ENCODE measurements at regions not wholly inside any gene's neighbourhood (a gene's known extent, or its start where the extent isn't known, plus 50 kb on each side); places are given as distances from the start of the nearest gene placed in this dataset.

GRCh38 chr10:130743751-130744271, 567.7 kb downstream of the TCERG1L start:
- DNase-seq (ENCODE audit: insufficient read length, low spot score) (no peak), FAIRE-seq (no peak)
- no peak for TF ChIP-seq CTCF (IDR thresholded peaks at IDR 0.05; ENCODE audit: insufficient read depth, missing control alignments)

- no peak for DNase-seq (ENCODE audit: insufficient read length, low spot score)
- FAIRE-seq, result no peak
- no peak for TF ChIP-seq CTCF (IDR thresholded peaks at IDR 0.05; ENCODE audit: insufficient read depth, missing control alignments)
Measured at GRCh38 chr10:130744631-130745030, 566.9 kb downstream of the TCERG1L start.

- DNase-seq (ENCODE audit: insufficient read length, low spot score) (no peak), FAIRE-seq (no peak)
- TF ChIP-seq CTCF (IDR thresholded peaks at IDR 0.05; ENCODE audit: insufficient read depth, missing control alignments), result no peak
Measured at GRCh38 chr10:130745251-130745650, 566.3 kb downstream of the TCERG1L start.

GRCh38 chr10:130745821-130746220, 565.7 kb downstream of the TCERG1L start:
- DNase-seq (ENCODE audit: insufficient read length, low spot score), result no peak
- no peak for TF ChIP-seq CTCF (IDR thresholded peaks at IDR 0.05; ENCODE audit: insufficient read depth, missing control alignments)
- no peak for FAIRE-seq

- FAIRE-seq (no peak), DNase-seq (ENCODE audit: insufficient read length, low spot score) (no peak)
- no peak for TF ChIP-seq CTCF (IDR thresholded peaks at IDR 0.05; ENCODE audit: insufficient read depth, missing control alignments)
Measured at GRCh38 chr10:130746311-130746710, 565.2 kb downstream of the TCERG1L start.

GRCh38 chr10:130747356-130747755, 564.2 kb downstream of the TCERG1L start:
- FAIRE-seq (no peak), DNase-seq (ENCODE audit: insufficient read length, low spot score) (no peak)
- TF ChIP-seq CTCF (IDR thresholded peaks at IDR 0.05; ENCODE audit: insufficient read depth, missing control alignments), result no peak

GRCh38 chr10:130747946-130748345, 563.6 kb downstream of the TCERG1L start:
- DNase-seq (ENCODE audit: insufficient read length, low spot score) (no peak), FAIRE-seq (no peak)
- TF ChIP-seq CTCF (IDR thresholded peaks at IDR 0.05; ENCODE audit: insufficient read depth, missing control alignments), result no peak

Measured in D721Med (cell line).